NCI-H82 (cell line): ENCODE measurements at regions not wholly inside any gene's neighbourhood (a gene's known extent, or its start where the extent isn't known, plus 50 kb on each side); places are given as distances from the start of the nearest gene placed in this dataset.

Source experiments
- DNase-seq: peaks from one replicate; lab custom pipeline; 2025; lab: John Stamatoyannopoulos, UW

GRCh38 chr18:60775978-60776377 is 403.4 kb upstream of the MC4R start:
- DNase-seq = no peak

GRCh38 chr18:60784161-60784560 is 411.6 kb upstream of the MC4R start:
- no peak for DNase-seq

GRCh38 chr18:60794802-60795201 is 422.2 kb upstream of the MC4R start:
- no peak for DNase-seq

GRCh38 chr18:60804415-60804814 is 431.8 kb upstream of the MC4R start:
- DNase-seq = no peak

GRCh38 chr18:60809937-60810336 is 437.4 kb upstream of the MC4R start:
- DNase-seq = no peak

- DNase-seq = no peak
These were observed 440.3 kb upstream of the MC4R start for GRCh38 chr18:60812921-60813320.

- DNase-seq = peak; percentile 50
These were observed 453.8 kb upstream of the MC4R start for GRCh38 chr18:60826346-60826745.

- DNase-seq = no peak
These were observed 459.4 kb upstream of the MC4R start for GRCh38 chr18:60831971-60832370.

GRCh38 chr18:60838677-60839076 is 466.1 kb upstream of the MC4R start:
- DNase-seq = no peak

- DNase-seq = no peak
These were observed 473.8 kb upstream of the MC4R start for GRCh38 chr18:60846396-60846795.

- no peak for DNase-seq
These were observed 474.9 kb upstream of the MC4R start for GRCh38 chr18:60847517-60847916.

- no peak for DNase-seq
These were observed 471.7 kb upstream of the CDH20 start for GRCh38 chr18:60861575-60861974.

- DNase-seq = no peak
These were observed 470.2 kb upstream of the CDH20 start for GRCh38 chr18:60862988-60863387.

GRCh38 chr18:60865801-60866200 is 467.4 kb upstream of the CDH20 start:
- DNase-seq = no peak

GRCh38 chr18:60870261-60871153 is 462.7 kb upstream of the CDH20 start:
- DNase-seq = no peak

GRCh38 chr18:60872434-60872833 is 460.8 kb upstream of the CDH20 start:
- no peak for DNase-seq

GRCh38 chr18:60873708-60874107 is 459.5 kb upstream of the CDH20 start:
- no peak for DNase-seq

GRCh38 chr18:60875957-60876507 is 457.2 kb upstream of the CDH20 start:
- DNase-seq = no peak

GRCh38 chr18:60880184-60880583 is 453.0 kb upstream of the CDH20 start:
- no peak for DNase-seq

GRCh38 chr18:60883587-60883986 is 449.6 kb upstream of the CDH20 start:
- no peak for DNase-seq

GRCh38 chr18:60888071-60888624 is 445.1 kb upstream of the CDH20 start:
- DNase-seq = peak; percentile 63

GRCh38 chr18:60889442-60889841 is 443.8 kb upstream of the CDH20 start:
- no peak for DNase-seq

GRCh38 chr18:60891936-60892335 is 441.3 kb upstream of the CDH20 start:
- no peak for DNase-seq
